ENCODE measurements at regions not wholly inside any gene's neighbourhood (a gene's known extent, or its start where the extent isn't known, plus 50 kb on each side); places are given as distances from the start of the nearest gene placed in this dataset.

DNA sequence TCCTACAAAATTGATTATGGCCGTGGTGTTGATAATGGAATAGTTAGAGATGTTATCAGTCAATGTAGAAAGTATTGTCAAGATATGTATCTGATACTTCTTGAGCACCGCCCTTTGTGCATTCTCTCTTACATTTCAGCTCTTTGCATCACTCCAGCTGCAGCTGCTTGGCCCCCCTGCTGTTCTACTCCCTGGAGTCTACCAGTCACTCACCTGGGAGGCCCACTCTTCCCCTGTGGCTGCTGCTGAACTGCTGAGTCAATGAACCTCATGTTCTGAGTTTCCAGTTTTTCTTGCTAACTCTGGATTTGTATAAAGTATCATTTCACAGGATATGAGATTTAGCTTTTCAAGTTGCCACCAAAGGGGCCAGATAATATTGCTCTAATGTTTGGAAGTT is 312.8 kb upstream of the SLC16A7 start:
- TF ChIP-seq, protein P1, sequence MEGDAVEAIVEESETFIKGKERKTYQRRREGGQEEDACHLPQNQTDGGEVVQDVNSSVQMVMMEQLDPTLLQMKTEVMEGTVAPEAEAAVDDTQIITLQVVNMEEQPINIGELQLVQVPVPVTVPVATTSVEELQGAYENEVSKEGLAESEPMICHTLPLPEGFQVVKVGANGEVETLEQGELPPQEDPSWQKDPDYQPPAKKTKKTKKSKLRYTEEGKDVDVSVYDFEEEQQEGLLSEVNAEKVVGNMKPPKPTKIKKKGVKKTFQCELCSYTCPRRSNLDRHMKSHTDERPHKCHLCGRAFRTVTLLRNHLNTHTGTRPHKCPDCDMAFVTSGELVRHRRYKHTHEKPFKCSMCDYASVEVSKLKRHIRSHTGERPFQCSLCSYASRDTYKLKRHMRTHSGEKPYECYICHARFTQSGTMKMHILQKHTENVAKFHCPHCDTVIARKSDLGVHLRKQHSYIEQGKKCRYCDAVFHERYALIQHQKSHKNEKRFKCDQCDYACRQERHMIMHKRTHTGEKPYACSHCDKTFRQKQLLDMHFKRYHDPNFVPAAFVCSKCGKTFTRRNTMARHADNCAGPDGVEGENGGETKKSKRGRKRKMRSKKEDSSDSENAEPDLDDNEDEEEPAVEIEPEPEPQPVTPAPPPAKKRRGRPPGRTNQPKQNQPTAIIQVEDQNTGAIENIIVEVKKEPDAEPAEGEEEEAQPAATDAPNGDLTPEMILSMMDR (IDR thresholded peaks at IDR 0.05): no peak
- no peak for TF ChIP-seq POLR2A (IDR thresholded peaks at IDR 0.05)

Data from right lobe of liver (tissue), 4 donors.